HL-60 (cell line): ENCODE measurements at regions not wholly inside any gene's neighbourhood (a gene's known extent, or its start where the extent isn't known, plus 50 kb on each side); places are given as distances from the start of the nearest gene placed in this dataset.

Experiments used
- CTCF ChIP-seq: IDR thresholded peaks from one replicate; pipeline ENCODE4 v1.5.1; 2011; ENCODE audit warnings: low read length, control low read depth, inconsistent platforms; ENCODE audit not compliant: insufficient read depth
- GABPA ChIP-seq: IDR thresholded peaks from 2 replicates; pipeline ENCODE4 v1.6.1; 2012; ENCODE audit warnings: low read depth

DNA sequence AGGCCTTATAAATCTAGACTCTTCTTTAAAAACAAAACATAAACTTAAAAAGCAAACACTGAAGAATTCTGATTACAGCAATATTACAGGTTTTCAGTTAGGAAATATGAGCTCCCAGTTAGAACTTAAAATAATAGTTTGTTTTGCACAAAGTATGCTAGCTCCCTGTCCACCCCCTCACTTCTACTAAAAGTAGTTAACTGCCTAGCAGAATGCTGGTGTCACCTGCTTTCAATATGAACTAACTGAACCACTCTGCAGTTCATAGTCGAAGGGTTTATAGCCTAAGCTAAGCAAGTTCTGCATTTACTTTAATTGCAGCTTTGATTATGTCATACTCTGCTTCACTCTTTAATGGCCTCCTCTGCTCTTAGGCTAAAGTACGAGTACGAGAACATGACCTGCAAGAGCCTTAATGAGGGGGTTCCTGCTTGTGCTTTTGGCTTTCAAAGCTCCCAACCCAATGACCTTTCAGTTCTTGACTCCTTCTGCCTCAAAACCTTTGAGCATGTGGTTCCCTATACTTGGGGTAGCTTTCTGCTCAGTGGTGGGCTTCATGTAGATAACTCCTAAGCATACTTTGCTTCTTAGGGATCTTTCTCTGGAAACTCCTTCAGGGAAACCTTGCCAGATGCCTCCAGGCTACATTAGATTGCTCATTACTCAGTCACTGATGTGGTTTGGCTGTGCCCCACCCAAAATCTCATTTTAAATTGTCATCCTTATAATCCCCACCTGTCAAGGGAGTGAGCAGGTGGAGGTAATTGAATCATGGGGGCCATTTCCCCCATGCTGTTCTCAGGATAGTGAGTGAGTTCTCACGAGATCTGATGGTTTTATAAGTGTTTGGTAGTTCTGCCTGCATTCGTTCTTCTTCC lies 278.9 kb upstream of the ARGLU1 start:
- no peak for TF ChIP-seq GABPA
- TF ChIP-seq CTCF: no peak
